NCI-H526 treated with DMSO at 0.1 percent for 48 hours (cell line): ENCODE measurements at regions not wholly inside any gene's neighbourhood (a gene's known extent, or its start where the extent isn't known, plus 50 kb on each side); places are given as distances from the start of the nearest gene placed in this dataset.

Source experiments
- DNase-seq: peaks from one replicate; lab custom pipeline; 2025; lab: John Stamatoyannopoulos, UW

- no peak for DNase-seq
Observed at GRCh38 chr12:87784350-87784749, 244.9 kb downstream of the C12orf50 start.

DNA sequence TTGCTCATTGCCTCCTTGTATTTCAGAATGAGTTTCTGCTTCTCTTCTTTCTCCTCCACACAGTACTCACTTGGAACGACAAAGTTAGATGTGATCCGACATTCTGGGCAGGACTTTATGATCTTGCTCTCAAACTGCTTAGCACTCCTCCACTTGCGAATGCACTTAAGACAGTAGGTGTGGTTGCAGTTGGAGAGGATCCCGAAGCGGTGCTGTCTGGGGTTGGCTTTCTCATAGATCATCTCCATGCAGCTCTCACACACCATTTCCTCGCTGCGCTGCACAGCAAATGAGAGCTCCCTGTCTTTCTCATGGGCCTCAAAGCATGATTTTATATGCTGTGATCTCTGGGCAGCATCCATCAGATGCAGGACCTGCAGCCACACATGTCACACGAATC is 245.7 kb downstream of the C12orf50 start:
- DNase-seq, result no peak

- no peak for DNase-seq
Observed at GRCh38 chr12:87782838-87783237, 246.4 kb downstream of the C12orf50 start.

GRCh38 chr12:87779858-87780498 is 249.2 kb downstream of the C12orf50 start:
- no peak for DNase-seq

- DNase-seq, result no peak
Observed at GRCh38 chr12:87779016-87779415, 250.2 kb downstream of the C12orf50 start.

GRCh38 chr12:87778065-87778464 is 251.1 kb downstream of the C12orf50 start:
- DNase-seq, result no peak

DNA sequence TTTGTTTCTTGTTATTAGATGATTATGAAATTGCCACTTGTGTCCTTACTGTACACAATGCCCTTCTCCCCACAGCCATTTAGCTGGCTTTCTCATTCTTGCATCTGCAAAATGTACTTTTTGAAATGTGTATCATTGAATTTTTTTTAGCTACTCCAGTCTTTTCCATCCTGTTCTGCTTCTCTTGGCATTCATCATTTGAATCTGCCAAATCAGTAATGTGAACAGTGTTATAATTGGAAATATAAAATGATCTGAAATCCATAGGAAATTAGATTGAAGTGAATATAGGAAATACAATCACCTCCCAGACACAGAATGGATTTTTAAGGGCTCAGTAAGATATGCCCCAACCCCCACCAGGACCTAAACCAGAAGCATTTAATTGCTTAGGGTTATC is 253.4 kb downstream of the C12orf50 start:
- DNase-seq, result no peak

DNA sequence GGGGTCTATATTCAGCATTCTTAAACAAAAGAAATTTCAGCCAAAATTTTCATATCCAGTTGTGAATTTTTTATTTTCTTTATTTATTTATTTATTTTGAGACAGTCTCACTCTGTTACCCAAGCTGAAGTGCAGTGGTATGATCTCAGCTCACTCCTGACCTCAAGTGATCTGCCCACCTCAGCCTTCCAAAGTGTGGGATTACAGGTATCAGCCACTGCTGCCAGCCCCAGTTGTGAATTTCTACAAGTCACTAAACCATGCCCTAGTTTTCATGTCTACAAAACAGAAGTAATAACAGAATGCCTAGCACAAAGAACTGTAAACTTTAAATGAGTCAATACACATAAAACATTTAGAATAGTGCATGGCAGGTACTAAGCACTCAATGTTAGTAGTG is 254.2 kb downstream of the C12orf50 start:
- DNase-seq, result no peak

GRCh38 chr12:87772401-87772800 is 256.8 kb downstream of the C12orf50 start:
- no peak for DNase-seq

DNA sequence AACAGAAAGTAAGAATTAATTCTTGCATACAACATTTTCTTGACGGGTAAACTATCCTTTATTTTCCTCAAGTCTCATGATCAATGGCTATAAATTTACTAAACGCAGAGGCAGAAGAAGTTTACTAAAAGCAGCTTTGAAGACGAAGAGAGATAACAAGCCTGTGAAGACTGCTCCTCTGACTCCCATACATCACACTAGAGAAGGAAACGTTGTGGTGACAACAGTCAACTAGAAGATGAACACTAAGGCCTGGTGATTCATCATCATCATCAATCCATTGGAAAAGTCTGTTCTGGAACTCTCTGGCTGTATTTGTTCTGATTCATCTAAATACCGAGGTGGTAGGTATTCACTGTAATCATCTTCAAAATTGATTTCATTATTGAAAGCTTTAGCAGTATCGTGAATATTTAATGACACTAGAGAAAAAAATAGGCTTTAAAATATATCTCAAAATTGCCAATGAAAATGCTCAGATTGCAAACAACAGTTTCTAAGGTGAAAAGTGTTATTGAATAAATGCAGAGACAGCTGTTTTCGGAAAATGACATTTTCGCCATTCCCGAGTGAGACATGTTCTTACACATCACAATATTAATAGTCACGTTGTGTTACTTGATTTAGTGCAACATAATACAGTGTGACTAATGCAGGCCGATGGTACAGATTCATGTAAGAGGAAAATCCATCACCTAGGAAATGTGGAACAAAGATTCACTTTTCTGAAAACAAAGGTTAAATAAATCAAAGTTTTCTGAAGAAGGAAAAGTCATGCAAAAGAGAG is 260.5 kb downstream of the C12orf50 start:
- DNase-seq, result no peak

- DNase-seq, result no peak
Observed at GRCh38 chr12:87766044-87766443, 263.2 kb downstream of the C12orf50 start.

- no peak for DNase-seq
Observed at GRCh38 chr12:87760943-87761342, 268.3 kb downstream of the C12orf50 start.

- no peak for DNase-seq
Observed at GRCh38 chr12:87758271-87758670, 270.9 kb downstream of the C12orf50 start.

GRCh38 chr12:87756721-87757120 is 272.5 kb downstream of the C12orf50 start:
- DNase-seq, result no peak

DNA sequence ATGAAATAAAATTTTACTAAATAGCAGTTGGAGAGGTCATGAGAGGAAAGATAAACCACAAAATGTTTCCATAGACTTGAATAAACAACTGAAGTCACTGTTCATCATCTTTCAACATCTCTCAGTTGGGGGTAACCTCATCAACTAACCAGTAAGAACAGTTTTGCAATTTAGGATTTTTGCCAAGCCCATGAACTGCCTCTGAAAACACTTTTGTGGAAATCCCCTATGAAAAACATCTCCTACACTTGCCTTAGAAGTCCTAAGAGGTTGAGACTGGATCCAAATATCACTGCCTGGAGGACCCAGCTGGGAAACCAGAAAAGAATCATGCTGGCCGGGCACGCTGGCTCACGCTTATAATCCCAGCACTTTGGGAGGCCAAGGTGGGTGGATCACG is 273.1 kb downstream of the C12orf50 start:
- DNase-seq, result no peak

DNA sequence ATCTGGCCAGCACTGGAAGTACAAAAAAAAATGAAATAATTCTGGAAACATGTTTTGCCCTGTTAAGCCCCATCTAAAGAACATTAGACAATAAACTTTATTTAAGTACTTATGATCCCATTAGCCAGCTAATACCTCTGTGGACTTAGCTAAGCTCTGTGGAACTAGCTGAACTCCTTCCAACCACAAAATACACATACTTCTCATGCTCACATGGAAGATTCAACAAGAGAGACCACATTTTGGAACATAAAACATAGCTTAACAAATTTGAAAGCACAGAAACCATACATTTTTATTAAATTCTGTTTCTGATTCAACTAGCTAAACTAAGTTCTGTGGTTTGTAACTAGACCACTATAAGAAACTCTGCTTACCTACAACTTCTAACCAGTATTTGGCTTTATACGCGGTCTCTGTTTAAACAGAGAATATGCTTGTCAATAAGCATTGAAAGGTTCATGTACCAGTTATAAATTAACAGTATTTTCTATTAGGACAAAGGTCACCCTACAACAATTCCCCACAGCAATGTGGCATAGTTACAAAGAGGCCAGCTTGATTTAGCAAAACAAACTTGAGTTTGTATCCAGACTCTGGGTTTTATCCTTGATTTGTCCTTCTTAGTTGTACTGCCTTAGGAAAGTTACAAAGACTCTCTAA is 300.1 kb downstream of the C12orf50 start:
- DNase-seq, result no peak

- DNase-seq, result no peak
Observed at GRCh38 chr12:87720967-87721366, 308.2 kb downstream of the C12orf50 start.

DNA sequence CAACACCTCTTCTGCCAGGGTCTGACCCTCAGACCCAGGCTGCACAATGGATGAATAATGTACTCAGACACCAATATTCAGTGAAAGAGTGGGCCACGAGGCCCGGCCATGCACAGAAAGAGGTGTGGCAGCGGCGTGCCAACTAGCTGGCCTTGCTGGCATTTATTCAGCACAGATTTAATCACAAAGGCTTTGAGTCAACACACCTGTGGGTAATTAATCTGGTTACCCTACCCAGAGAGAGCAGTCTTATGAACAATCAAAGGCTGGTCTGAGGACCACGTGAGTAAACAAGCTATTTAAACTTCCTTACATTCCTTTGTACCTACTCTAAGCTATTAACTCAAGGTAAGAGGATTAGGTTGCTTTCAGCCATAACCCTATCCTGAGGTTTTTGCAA is 324.8 kb downstream of the C12orf50 start:
- no peak for DNase-seq

- no peak for DNase-seq
Observed at GRCh38 chr12:87690236-87690810, 338.9 kb downstream of the C12orf50 start.

DNA sequence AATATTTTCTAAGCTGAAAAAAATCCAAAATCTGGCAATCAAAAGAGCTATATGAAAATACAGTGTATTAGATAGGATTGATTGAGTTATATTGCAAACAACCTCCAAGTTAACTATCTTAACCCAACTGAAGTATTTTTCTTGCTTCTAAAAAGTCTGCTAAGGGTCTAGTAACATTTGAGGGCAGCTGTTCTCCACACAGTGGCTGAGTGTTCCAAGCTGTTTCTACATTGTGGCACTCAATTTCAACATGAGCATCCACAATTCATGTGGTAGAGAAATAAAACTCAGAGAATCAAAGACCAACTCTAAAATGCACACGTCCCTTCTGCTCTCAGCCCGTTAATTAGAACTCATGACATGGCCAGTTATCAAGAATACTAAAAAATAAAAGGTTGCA is 340.0 kb downstream of the C12orf50 start:
- no peak for DNase-seq

DNA sequence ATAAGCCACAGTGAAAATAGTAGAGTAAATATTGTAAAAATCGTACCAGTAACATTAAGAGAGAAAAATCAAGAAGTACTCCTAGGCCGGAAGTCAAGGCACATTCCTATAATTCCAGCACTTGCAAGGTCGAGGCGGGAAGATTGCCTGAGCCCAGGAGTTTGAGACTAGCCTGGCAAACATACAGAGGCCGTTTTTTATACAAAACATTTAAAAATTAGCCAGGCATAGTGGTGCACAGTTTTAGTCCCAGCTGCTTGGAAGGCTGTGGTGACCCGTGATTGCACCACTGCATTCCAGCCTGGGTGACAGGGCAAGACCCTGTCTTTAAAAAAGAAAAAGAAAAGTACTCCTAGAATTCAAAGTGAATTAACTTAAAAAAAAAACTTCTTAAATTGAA is 341.8 kb downstream of the C12orf50 start:
- no peak for DNase-seq

- DNase-seq, result no peak
Observed at GRCh38 chr12:87685696-87686095, 343.5 kb downstream of the C12orf50 start.

DNA sequence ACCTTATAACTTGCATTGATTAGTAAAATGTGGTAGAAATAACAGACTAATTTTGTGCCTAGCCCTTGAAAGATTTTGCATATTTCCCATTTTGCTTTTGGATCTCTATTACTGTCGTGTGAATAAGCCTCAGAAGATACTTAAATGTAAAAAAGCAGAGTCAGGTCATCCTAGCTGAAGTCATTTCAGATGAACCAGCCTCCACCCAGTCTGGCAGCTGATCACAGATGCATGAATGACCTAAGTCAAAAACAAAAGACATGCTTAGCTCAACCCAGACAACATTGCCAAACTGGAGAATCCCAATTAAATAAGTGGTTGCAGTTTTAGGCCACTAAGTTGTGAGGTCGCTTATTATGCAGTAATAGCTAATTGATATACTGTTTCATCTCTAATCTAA is 349.9 kb downstream of the C12orf50 start:
- DNase-seq, result no peak
